H9 (cell line): ENCODE measurements at regions not wholly inside any gene's neighbourhood (a gene's known extent, or its start where the extent isn't known, plus 50 kb on each side); places are given as distances from the start of the nearest gene placed in this dataset.

Experiments used
- DNase-seq: peaks from one replicate; pipeline ENCODE4 v3.0.0-alpha.2; 2017
- H2AFZ ChIP-seq: one replicate; pipeline ENCODE4 v1.6.1; 2013; ENCODE audit warnings: mild to moderate bottlenecking, low read length, control low read depth, moderate library complexity
- H2AK5ac ChIP-seq: 2 replicates; pipeline ENCODE4 v1.6.1; 2013; ENCODE audit warnings: low read length, control low read depth, mixed read lengths; ENCODE audit not compliant: insufficient read length
- H2BK120ac ChIP-seq: one replicate; pipeline ENCODE4 v1.6.1; 2013; ENCODE audit warnings: low read depth, mild to moderate bottlenecking, low read length, control low read depth, inconsistent platforms; ENCODE audit not compliant: poor library complexity, severe bottlenecking
- H2BK12ac ChIP-seq: 2 replicates; pipeline ENCODE4 v1.6.1; 2013; ENCODE audit warnings: low read length, control low read depth, mixed read lengths, low read depth; ENCODE audit not compliant: insufficient read length
- H2BK15ac ChIP-seq: 2 replicates; pipeline ENCODE4 v1.6.1; 2013; ENCODE audit warnings: low read depth, low read length, control low read depth
- H2BK20ac ChIP-seq: one replicate; pipeline ENCODE4 v1.6.1; 2013; ENCODE audit warnings: low read depth, mild to moderate bottlenecking, low read length, control low read depth, inconsistent platforms; ENCODE audit not compliant: poor library complexity, severe bottlenecking
- H2BK5ac ChIP-seq: 2 replicates; pipeline ENCODE4 v1.6.1; 2013; ENCODE audit warnings: low read length, control low read depth, mixed read lengths; ENCODE audit not compliant: insufficient read length
- H3K14ac ChIP-seq: 2 replicates; pipeline ENCODE4 v1.6.1; 2013; ENCODE audit warnings: low read length, control low read depth; ENCODE audit not compliant: insufficient read depth
- H3K18ac ChIP-seq: 2 replicates; pipeline ENCODE4 v1.6.1; 2013; ENCODE audit warnings: low read depth, mild to moderate bottlenecking, mixed read lengths, low read length, control low read depth; ENCODE audit not compliant: insufficient read length
- H3K23ac ChIP-seq: 2 replicates; pipeline ENCODE4 v1.6.1; 2013; ENCODE audit warnings: low read length, control low read depth, mixed read lengths, low read depth; ENCODE audit not compliant: insufficient read length
- H3K23me2 ChIP-seq: 2 replicates; pipeline ENCODE4 v1.6.1; 2013; ENCODE audit warnings: low read depth, mild to moderate bottlenecking, mixed read lengths, low read length, control low read depth; ENCODE audit not compliant: insufficient read length, poor library complexity, severe bottlenecking
- H3K27ac ChIP-seq: 2 replicates; pipeline ENCODE4 v1.5.1; 2013; ENCODE audit warnings: low read length, control low read depth, mixed read lengths, low read depth; ENCODE audit not compliant: insufficient read length
- H3K27me3 ChIP-seq: 2 replicates; pipeline ENCODE4 v1.6.1; 2013; ENCODE audit warnings: low read length, control low read depth, inconsistent platforms; ENCODE audit not compliant: insufficient read depth
- H3K4ac ChIP-seq: 2 replicates; pipeline ENCODE4 v1.6.1; 2013; ENCODE audit warnings: low read depth, mild to moderate bottlenecking, control low read depth, inconsistent platforms, low read length, moderate library complexity
- H3K4me1 ChIP-seq: 2 replicates; pipeline ENCODE4 v1.6.1; 2013; ENCODE audit warnings: low read length, control low read depth, inconsistent platforms; ENCODE audit not compliant: insufficient read depth
- H3K4me2 ChIP-seq: 2 replicates; pipeline ENCODE4 v1.6.1; 2013; ENCODE audit warnings: low read length, control low read depth, mixed read lengths; ENCODE audit not compliant: insufficient read length, insufficient read depth
- H3K56ac ChIP-seq: 2 replicates; pipeline ENCODE4 v1.6.1; 2013; ENCODE audit warnings: low read depth, mild to moderate bottlenecking, mixed read lengths, low read length, control low read depth; ENCODE audit not compliant: insufficient read length
- H3K79me1 ChIP-seq: 2 replicates; pipeline ENCODE4 v1.6.1; 2013; ENCODE audit warnings: low read depth, mild to moderate bottlenecking, moderate library complexity, low read length, control low read depth, inconsistent platforms; ENCODE audit not compliant: insufficient read depth, poor library complexity, severe bottlenecking
- H3K79me2 ChIP-seq: 2 replicates; pipeline ENCODE4 v1.6.1; 2013; ENCODE audit warnings: low read length, control low read depth, inconsistent platforms; ENCODE audit not compliant: insufficient read depth
- H3K9ac ChIP-seq: 2 replicates; pipeline ENCODE4 v1.6.1; 2013; ENCODE audit warnings: low read length, control low read depth, mixed read lengths; ENCODE audit not compliant: insufficient read length; ENCODE audit errors: extremely low read depth
- H3K9me3 ChIP-seq: one replicate; pipeline ENCODE4 v1.6.1; 2013; ENCODE audit warnings: low read depth, low read length, inconsistent platforms; ENCODE audit not compliant: control insufficient read depth
- H3T11ph ChIP-seq: one replicate; pipeline ENCODE4 v1.6.1; 2013; ENCODE audit warnings: mild to moderate bottlenecking, low read length, control low read depth, inconsistent platforms
- H4K20me1 ChIP-seq: one replicate; pipeline ENCODE4 v1.6.1; 2013; ENCODE audit not compliant: control insufficient read depth, insufficient read length, insufficient read depth
- H4K5ac ChIP-seq: 2 replicates; pipeline ENCODE4 v1.6.1; 2013; ENCODE audit warnings: low read depth, mild to moderate bottlenecking, mixed read lengths, low read length, control low read depth; ENCODE audit not compliant: insufficient read length
- H4K8ac ChIP-seq: replicated peaks from 2 replicates; pipeline ENCODE4 v1.6.1; 2013; ENCODE audit warnings: low read length, control low read depth, mixed read lengths, low read depth; ENCODE audit not compliant: insufficient read length
- H4K91ac ChIP-seq: 2 replicates; pipeline ENCODE4 v1.6.1; 2013; ENCODE audit warnings: low read depth, mild to moderate bottlenecking, moderate library complexity, mixed read lengths, low read length, control low read depth; ENCODE audit not compliant: insufficient read length
- H3K27ac Mint-ChIP-seq, 3 experiments: 2 replicates in 2 of 3; 3 replicates in 1 of 3; pipeline ENCODE4 v1.8.0; 2020 to 2021; ENCODE audit warnings: mixed read lengths in 3 of 3, mild to moderate bottlenecking in 1 of 3, moderate library complexity in 1 of 3
- H3K27me3 Mint-ChIP-seq: 2 replicates; pipeline ENCODE4 v1.8.0; 2021; ENCODE audit warnings: low read depth, mild to moderate bottlenecking, moderate library complexity, mixed read lengths
- H3K36me3 Mint-ChIP-seq, 3 experiments: 2 replicates in 2 of 3; 3 replicates in 1 of 3; pipeline ENCODE4 v1.8.0; 2020 to 2021; ENCODE audit warnings: low read depth in 3 of 3, mixed read lengths in 3 of 3; ENCODE audit not compliant: insufficient read depth in 1 of 3
- H3K4me1 Mint-ChIP-seq, 2 experiments: 2 replicates each; pipeline ENCODE4 v1.8.0; 2020; ENCODE audit warnings: mixed read lengths in 2 of 2
- H3K4me3 Mint-ChIP-seq, 2 experiments: 2 replicates in 1 of 2; 3 replicates in 1 of 2; pipeline ENCODE4 v1.8.0; 2020 to 2021; ENCODE audit warnings: mild to moderate bottlenecking in 2 of 2, mixed read lengths in 2 of 2, moderate library complexity in 1 of 2
- H3K9me3 Mint-ChIP-seq, 2 experiments: 2 replicates in 1 of 2; 3 replicates in 1 of 2; pipeline ENCODE4 v1.8.0; 2020; ENCODE audit warnings: mild to moderate bottlenecking in 2 of 2, mixed read lengths in 2 of 2, moderate library complexity in 1 of 2
- CTCF ChIP-seq: fragments of 200-600 bp; sonication (generic); conservative IDR thresholded peaks from 3 replicates; pipeline ENCODE4 v1.8.0; 2021; ENCODE audit warnings: antibody characterized with exemption, mild to moderate bottlenecking
- WGBS: extraction: QIAGEN DNeasy Blood & Tissue Kit; methylation state at CpG from one replicate; pipeline ENCODE4 v1.1.7; 2013; ENCODE audit warnings: missing lambda C conversion rate, low lambda C conversion rate, mixed read lengths; ENCODE audit not compliant: insufficient read length; ENCODE audit errors: extremely low coverage; 5-methylcytosine and 5-hydroxymethylcytosine counted together

GRCh38 chr2:5454051-5454390 lies 238.2 kb upstream of the SOX11 start:
- no peak for TF ChIP-seq CTCF
- no peak overlapping the region for H3K4ac ChIP-seq
- no peak overlapping the region for H3K14ac ChIP-seq
- no peak overlapping the region for H3K56ac ChIP-seq
- H3K79me2 ChIP-seq = no peaks in the 10 kb centered on the region
- no peak overlapping the region for H2BK20ac ChIP-seq
- H4K91ac ChIP-seq = no peak overlapping the region
- H3K23me2 ChIP-seq = no peaks in the 10 kb centered on the region
- H3K27me3 ChIP-seq = no peaks in the 10 kb centered on the region
- no CpG with 5 or more reads among the region's 4 CpGs for WGBS
- H2AK5ac ChIP-seq = no peak overlapping the region
- H3K79me1 ChIP-seq = no peaks in the 10 kb centered on the region
- no peak overlapping the region for H2BK12ac ChIP-seq
- no peaks in the 10 kb centered on the region for H3K9me3 ChIP-seq
- no peaks in the 10 kb centered on the region for H3K36me3 Mint-ChIP-seq
- no peak for DNase-seq
- peaks cover 3% of the 10 kb centered on the region; the same call in 1 of the 2 replicates for H3K4me1 ChIP-seq
- H4K5ac ChIP-seq = no peak overlapping the region
- H3K27ac ChIP-seq = no peak overlapping the region
- no peak overlapping the region for H3K4me3 Mint-ChIP-seq
- H2AFZ ChIP-seq = no peak overlapping the region
- H3K27ac Mint-ChIP-seq = no peak overlapping the region
- H3T11ph ChIP-seq = no peak overlapping the region
- no peak overlapping the region for H3K4me2 ChIP-seq
- no peak overlapping the region for H3K23ac ChIP-seq
- no peak overlapping the region for H3K9ac ChIP-seq
- H4K20me1 ChIP-seq = no peaks in the 10 kb centered on the region
- H2BK15ac ChIP-seq = no peak overlapping the region
- no peak overlapping the region for H3K18ac ChIP-seq
- H2BK120ac ChIP-seq = no peak overlapping the region
- no peak overlapping the region for H2BK5ac ChIP-seq
- H4K8ac ChIP-seq = no peak overlapping the region
- peaks cover 2% of the 10 kb centered on the region; the same call in 1 of the 2 replicates for H3K27me3 Mint-ChIP-seq
- H3K9me3 Mint-ChIP-seq = no peaks in the 10 kb centered on the region
- H3K4me1 Mint-ChIP-seq = peaks cover 9% of the 10 kb centered on the region in 2 experiments
